Activated naive CD8-positive, alpha-beta T cell treated with anti-CD3 and anti-CD28 coated beads for 36 hours (primary cell): ENCODE measurements at regions not wholly inside any gene's neighbourhood (a gene's known extent, or its start where the extent isn't known, plus 50 kb on each side); places are given as distances from the start of the nearest gene placed in this dataset.
"Not testable (repeated sequence)": the region's sequence is repeated elsewhere in the genome, so short reads cannot be mapped to it uniquely, and the experiment has no call there.

Experiments
- DNase-seq: peaks from one replicate; pipeline ENCODE4 v3.0.0; 2021
- H3K27ac Mint-ChIP-seq: one replicate; pipeline ENCODE4 v1.8.0; 2022; ENCODE audit warnings: mild to moderate bottlenecking, moderate library complexity, mixed read lengths
- H3K27me3 Mint-ChIP-seq: one replicate; pipeline ENCODE4 v1.8.0; 2022; ENCODE audit warnings: mild to moderate bottlenecking, mixed read lengths
- H3K36me3 Mint-ChIP-seq: one replicate; pipeline ENCODE4 v1.8.0; 2021; ENCODE audit warnings: mild to moderate bottlenecking, mixed read lengths
- H3K4me1 Mint-ChIP-seq: one replicate; pipeline ENCODE4 v1.8.0; 2021; ENCODE audit warnings: mixed read lengths
- H3K4me3 Mint-ChIP-seq: one replicate; pipeline ENCODE4 v1.8.0; 2022; ENCODE audit warnings: mild to moderate bottlenecking, moderate library complexity, mixed read lengths
- H3K9me3 Mint-ChIP-seq: one replicate; pipeline ENCODE4 v1.8.0; 2022; ENCODE audit warnings: mixed read lengths

DNA sequence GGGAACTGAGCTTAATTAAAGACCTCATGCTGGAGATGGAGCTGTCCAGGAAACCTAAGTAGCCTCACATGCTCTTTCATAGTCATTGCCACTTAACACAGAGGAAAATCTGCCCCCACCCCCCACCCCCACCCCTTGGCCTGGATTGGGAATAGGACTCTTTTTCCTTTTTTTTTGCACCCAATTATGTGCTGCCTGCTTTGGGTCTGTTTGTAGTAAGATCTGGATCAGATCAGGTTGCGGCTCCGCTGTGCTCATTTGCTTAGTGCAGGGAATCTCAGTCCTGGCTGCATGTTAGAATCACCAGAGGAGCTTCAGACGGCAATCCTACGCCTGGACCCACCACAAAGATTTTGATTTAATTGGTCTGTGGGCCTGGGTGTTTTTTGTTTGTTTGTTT lies 219.0 kb downstream of the UTP18 start:
- H3K27me3 Mint-ChIP-seq: peaks cover 8% of the 10 kb centered on the region
- H3K9me3 Mint-ChIP-seq: peaks cover 10% of the 10 kb centered on the region
- H3K27ac Mint-ChIP-seq: no peak overlapping the region
- no peak for DNase-seq
- peaks cover 3% of the 10 kb centered on the region for H3K36me3 Mint-ChIP-seq
- H3K4me1 Mint-ChIP-seq: no peaks in the 10 kb centered on the region
- H3K4me3 Mint-ChIP-seq: no peak overlapping the region

DNA sequence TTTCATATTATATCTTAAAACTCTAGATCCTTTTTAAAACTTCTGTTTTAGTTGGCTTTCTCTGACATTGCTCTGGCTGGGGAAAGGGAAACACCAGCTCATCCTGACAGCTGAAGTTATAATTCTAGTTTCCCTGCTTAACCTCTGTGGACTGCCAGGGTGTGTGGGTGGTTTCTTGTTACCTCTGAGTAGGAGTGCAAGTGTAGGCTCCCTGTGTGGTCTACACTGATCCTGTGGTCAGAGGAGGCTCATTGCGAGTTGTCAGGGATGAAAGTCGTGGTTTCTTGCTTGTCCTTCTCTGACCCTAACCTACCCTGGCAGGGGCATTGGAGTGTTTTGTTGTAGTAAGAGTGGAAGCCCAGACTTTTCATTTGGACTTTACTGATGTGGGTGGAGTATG lies 221.0 kb downstream of the UTP18 start:
- DNase-seq: no peak
- Mint-ChIP-seq H3K4me1 (no peaks in the 10 kb centered on the region), H3K36me3 (peaks cover 3% of the 10 kb centered on the region), H3K4me3 (no peak overlapping the region), H3K27me3 (peaks cover 8% of the 10 kb centered on the region), H3K27ac (no peak overlapping the region), H3K9me3 (peaks cover 10% of the 10 kb centered on the region)

DNA sequence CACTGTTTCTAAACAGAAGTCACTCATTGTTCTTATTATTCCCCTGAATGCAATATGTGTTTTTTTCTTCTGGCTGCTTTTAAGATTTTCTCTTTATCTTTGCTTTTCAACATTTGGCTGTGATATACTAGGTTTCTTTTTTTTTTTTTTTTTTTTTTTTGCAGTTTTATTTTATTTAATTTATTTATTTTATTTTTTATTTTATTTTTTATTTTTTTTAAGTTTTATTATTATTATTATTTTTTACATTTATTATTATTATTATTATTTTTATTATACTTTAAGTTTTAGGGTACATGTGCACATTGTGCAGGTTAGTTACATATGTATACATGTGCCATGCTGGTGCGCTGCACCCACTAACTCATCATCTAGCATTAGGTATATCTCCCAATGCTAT lies 221.9 kb downstream of the UTP18 start:
- H3K4me3 Mint-ChIP-seq, H3K9me3 Mint-ChIP-seq, H3K27me3 Mint-ChIP-seq, H3K36me3 Mint-ChIP-seq, H3K4me1 Mint-ChIP-seq, H3K27ac Mint-ChIP-seq, DNase-seq: not testable (repeated sequence)

DNA sequence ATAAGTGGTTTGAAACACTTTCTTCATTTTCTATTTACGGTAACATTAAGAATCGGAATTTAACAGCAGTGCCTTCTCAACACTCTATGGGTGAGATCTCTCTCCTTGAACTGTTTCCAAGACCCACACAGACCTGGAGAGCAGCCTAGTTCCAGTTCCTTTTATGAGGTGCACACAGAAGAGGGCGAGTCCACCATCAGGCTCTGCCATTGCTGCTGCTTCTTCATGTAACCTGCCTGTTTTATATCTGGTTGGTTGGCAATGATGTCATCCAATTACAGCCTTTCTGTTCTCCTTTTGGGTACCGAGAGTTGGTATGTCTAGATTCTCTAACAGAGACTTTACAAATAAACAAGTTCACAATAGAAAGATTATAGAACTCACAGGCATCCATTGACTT lies 225.7 kb downstream of the UTP18 start:
- Mint-ChIP-seq H3K9me3 (peaks cover 5% of the 10 kb centered on the region), H3K4me1 (no peaks in the 10 kb centered on the region), H3K4me3 (no peak overlapping the region), H3K27ac (no peak overlapping the region), H3K27me3 (peaks cover 5% of the 10 kb centered on the region), H3K36me3 (peaks cover 3% of the 10 kb centered on the region)
- no peak for DNase-seq

- H3K4me3 Mint-ChIP-seq: no peak overlapping the region
- H3K27ac Mint-ChIP-seq: no peak overlapping the region
- H3K36me3 Mint-ChIP-seq: no peaks in the 10 kb centered on the region
- H3K27me3 Mint-ChIP-seq: peaks cover 5% of the 10 kb centered on the region
- H3K9me3 Mint-ChIP-seq: no peaks in the 10 kb centered on the region
- H3K4me1 Mint-ChIP-seq: no peaks in the 10 kb centered on the region
- no peak for DNase-seq
Observed at GRCh38 chr17:51486885-51487520, 226.7 kb downstream of the UTP18 start.

- H3K9me3 Mint-ChIP-seq: no peaks in the 10 kb centered on the region
- peaks cover 5% of the 10 kb centered on the region for H3K27me3 Mint-ChIP-seq
- no peaks in the 10 kb centered on the region for H3K36me3 Mint-ChIP-seq
- no peak overlapping the region for H3K27ac Mint-ChIP-seq
- peak; percentile 18 for DNase-seq
- H3K4me3 Mint-ChIP-seq: no peak overlapping the region
- no peaks in the 10 kb centered on the region for H3K4me1 Mint-ChIP-seq
Observed at GRCh38 chr17:51487947-51488346, 227.6 kb downstream of the UTP18 start.

GRCh38 chr17:51491416-51491815 lies 231.1 kb downstream of the UTP18 start:
- H3K36me3 Mint-ChIP-seq: no peaks in the 10 kb centered on the region

GRCh38 chr17:51493206-51493605 lies 232.9 kb downstream of the UTP18 start:
- Mint-ChIP-seq H3K36me3 (no peaks in the 10 kb centered on the region), H3K27ac (no peak overlapping the region)
- DNase-seq: no peak

More at GRCh38 chr17:51491416-51491815, 231.1 kb downstream of the UTP18 start:
- DNase-seq: no peak
- Mint-ChIP-seq H3K9me3 (no peaks in the 10 kb centered on the region), H3K27ac (no peak overlapping the region), H3K27me3 (peaks cover 5% of the 10 kb centered on the region), H3K4me1 (no peaks in the 10 kb centered on the region), H3K4me3 (no peak overlapping the region)

DNA sequence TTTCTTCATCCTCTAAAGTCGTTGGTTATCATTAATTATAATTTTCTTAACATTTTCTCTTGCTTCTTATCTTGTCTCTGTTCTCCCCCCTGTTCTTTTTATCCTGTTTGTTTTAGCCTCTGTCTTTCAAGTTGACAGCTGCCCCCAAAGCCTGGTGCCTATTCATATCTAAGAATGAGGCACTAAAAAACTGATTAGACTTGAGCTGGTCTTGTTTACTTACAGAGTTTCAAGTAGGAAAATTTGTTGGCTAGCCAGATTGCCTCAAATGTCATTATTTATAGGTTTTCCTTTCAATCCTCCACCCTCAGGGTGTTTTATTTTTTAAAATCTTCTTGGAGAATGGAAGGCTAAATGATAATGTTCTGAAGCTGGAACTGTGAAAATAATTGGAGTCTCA lies 236.0 kb downstream of the UTP18 start:
- Mint-ChIP-seq H3K9me3 (no peaks in the 10 kb centered on the region), H3K4me3 (no peak overlapping the region), H3K27me3 (no peaks in the 10 kb centered on the region), H3K4me1 (no peaks in the 10 kb centered on the region), H3K27ac (no peak overlapping the region), H3K36me3 (no peaks in the 10 kb centered on the region)
- no peak for DNase-seq

More at GRCh38 chr17:51493206-51493605, 232.9 kb downstream of the UTP18 start:
- no peaks in the 10 kb centered on the region for H3K27me3 Mint-ChIP-seq
- no peaks in the 10 kb centered on the region for H3K4me1 Mint-ChIP-seq
- no peaks in the 10 kb centered on the region for H3K9me3 Mint-ChIP-seq
- H3K4me3 Mint-ChIP-seq: no peak overlapping the region

DNA sequence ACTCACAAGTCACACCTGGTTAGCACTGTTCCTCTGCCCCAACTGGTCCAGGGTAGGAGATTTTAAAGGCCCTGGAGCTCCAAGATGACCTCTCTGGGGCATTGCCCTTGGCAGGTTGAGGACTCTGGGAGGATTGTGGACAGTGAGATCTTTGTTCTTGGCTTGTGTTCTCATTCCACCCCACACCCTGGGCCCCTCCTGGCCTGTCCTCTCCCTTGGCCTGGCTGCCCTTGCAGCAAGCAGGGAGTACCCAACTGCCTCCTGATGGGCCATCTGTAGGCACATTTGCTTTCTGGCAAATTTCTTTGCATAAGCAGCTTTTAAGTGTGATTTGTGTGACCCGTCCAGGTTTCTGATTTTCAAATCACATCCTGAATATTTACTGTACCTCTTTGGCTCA lies 239.6 kb downstream of the UTP18 start:
- Mint-ChIP-seq H3K36me3 (no peaks in the 10 kb centered on the region), H3K9me3 (no peaks in the 10 kb centered on the region), H3K4me3 (no peak overlapping the region), H3K27me3 (peaks cover 7% of the 10 kb centered on the region), H3K27ac (no peak overlapping the region), H3K4me1 (no peaks in the 10 kb centered on the region)
- DNase-seq: no peak

DNA sequence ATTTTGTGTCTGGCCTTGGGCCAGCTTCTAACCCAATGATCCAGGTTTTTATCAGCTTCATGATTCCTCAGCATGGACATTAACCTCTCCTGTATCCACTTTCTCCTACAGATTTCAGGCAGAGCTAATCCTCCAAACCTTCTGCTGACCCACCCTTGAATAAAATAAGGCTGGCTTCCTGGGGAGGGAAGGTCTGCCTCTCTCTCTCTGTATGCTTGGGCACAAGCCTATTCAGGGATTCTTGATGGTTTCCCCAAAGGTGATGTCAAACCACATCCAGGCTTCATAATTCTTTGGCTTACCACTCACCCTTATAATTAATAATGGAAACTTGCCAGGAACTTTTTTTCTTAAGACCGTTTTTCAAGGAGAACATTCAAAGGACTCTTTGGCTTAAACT lies 240.1 kb downstream of the UTP18 start:
- Mint-ChIP-seq H3K4me1 (no peaks in the 10 kb centered on the region), H3K36me3 (no peaks in the 10 kb centered on the region), H3K27me3 (peaks cover 8% of the 10 kb centered on the region), H3K9me3 (no peaks in the 10 kb centered on the region), H3K4me3 (no peak overlapping the region), H3K27ac (no peak overlapping the region)
- no peak for DNase-seq

GRCh38 chr17:51505450-51505849 lies 245.1 kb downstream of the UTP18 start:
- no peak for DNase-seq
- Mint-ChIP-seq H3K27me3 (peaks cover 26% of the 10 kb centered on the region), H3K9me3 (no peaks in the 10 kb centered on the region), H3K36me3 (no peaks in the 10 kb centered on the region), H3K27ac (no peak overlapping the region), H3K4me1 (no peaks in the 10 kb centered on the region), H3K4me3 (no peak overlapping the region)

DNA sequence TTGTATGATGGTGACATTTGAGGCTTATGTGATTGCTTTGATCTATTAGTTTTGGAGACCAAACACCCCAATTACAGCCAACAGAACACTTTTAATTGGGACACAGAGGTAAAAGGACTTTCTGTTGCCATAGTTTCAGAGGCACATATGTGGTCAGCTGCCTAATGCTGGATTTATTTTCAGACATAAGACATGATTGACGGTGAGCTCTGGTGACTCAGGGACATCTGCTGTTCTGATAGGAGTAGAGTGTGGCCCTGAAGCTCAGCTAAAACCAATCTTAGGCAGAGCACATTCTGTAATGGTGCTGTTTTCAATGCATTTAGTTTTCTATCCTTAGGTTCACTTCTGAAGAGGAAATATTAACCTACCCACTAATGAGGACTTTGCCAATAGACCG lies 247.1 kb downstream of the UTP18 start:
- H3K36me3 Mint-ChIP-seq: no peaks in the 10 kb centered on the region
- no peak overlapping the region for H3K27ac Mint-ChIP-seq
- no peaks in the 10 kb centered on the region for H3K9me3 Mint-ChIP-seq
- peaks cover 3% of the 10 kb centered on the region for H3K4me1 Mint-ChIP-seq
- H3K27me3 Mint-ChIP-seq: peaks cover 26% of the 10 kb centered on the region
- H3K4me3 Mint-ChIP-seq: no peak overlapping the region
- DNase-seq: no peak

- Mint-ChIP-seq H3K36me3 (no peaks in the 10 kb centered on the region), H3K4me3 (no peak overlapping the region), H3K27ac (no peak overlapping the region), H3K4me1 (peaks cover 3% of the 10 kb centered on the region), H3K27me3 (peaks cover 26% of the 10 kb centered on the region), H3K9me3 (no peaks in the 10 kb centered on the region)
- no peak for DNase-seq
Observed at GRCh38 chr17:51508048-51508447, 247.7 kb downstream of the UTP18 start.

- Mint-ChIP-seq H3K27ac (no peak overlapping the region), H3K36me3 (no peaks in the 10 kb centered on the region), H3K4me3 (no peak overlapping the region), H3K9me3 (no peaks in the 10 kb centered on the region), H3K27me3 (peaks cover 16% of the 10 kb centered on the region), H3K4me1 (peaks cover 3% of the 10 kb centered on the region)
- no peak for DNase-seq
Observed at GRCh38 chr17:51510940-51511339, 250.6 kb downstream of the UTP18 start.

DNA sequence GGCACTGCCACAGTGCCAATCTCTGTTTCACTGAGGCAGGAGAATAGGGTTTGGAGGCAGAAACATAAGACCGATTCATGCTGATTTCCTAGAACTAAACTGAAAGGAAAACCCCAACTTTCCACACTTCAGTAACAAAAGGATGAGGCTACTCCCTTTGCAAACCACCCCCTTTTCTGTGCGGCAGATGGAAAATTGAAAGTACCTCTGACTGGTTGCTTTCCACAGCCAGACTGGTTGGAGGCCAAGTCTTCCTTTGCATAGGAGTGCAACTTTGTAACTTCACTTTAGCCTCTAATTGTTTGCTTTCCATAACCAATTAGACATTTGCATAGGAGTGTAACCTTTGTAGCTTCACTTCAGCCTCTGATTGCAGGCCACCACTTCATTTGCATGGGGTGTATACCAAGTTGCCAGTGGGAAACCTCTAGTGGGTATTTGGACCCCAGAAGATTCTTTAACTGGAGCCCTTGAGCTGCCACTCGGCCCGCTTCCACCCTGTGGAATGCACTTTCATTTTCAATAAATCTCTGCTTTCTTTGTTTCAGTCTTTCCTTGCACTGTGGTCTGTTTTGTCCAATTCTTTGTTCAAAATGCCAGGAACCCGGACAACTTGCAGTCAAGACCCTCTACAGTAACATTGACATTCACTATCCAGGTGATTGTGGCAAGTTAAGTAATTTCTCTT lies 252.0 kb downstream of the UTP18 start:
- no peaks in the 10 kb centered on the region for H3K9me3 Mint-ChIP-seq
- H3K27ac Mint-ChIP-seq: no peak overlapping the region
- no peak for DNase-seq
- H3K4me3 Mint-ChIP-seq: no peak overlapping the region
- peaks cover 8% of the 10 kb centered on the region for H3K27me3 Mint-ChIP-seq
- H3K36me3 Mint-ChIP-seq: no peaks in the 10 kb centered on the region
- H3K4me1 Mint-ChIP-seq: peaks cover 3% of the 10 kb centered on the region
